ENCODE measurements at regions not wholly inside any gene's neighbourhood (a gene's known extent, or its start where the extent isn't known, plus 50 kb on each side); places are given as distances from the start of the nearest gene placed in this dataset.

DNA sequence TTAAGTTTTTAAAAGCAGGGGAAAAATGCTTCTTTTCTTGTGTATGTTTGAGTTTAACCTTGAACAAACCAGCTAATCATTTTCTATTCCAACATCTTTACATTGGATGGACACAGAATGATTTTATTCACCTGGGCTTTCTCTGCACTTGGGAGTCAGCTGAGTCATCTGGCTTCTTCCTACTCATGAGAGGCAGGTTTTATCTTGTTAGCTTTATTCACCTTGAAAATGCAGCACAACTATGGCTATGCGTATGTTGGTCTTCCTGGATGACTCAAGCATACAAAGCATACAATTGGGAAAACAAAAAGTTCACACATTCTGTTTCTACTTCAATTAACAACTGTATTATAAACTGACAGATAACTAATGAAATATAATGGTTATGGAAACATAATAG is 737.7 kb downstream of the FRK start:
- no peaks in the 10 kb centered on the region for H3K36me3 Mint-ChIP-seq (ENCODE audit: unreplicated experiment)
- H3K4me3 Mint-ChIP-seq (ENCODE audit: unreplicated experiment) = no peak overlapping the region
- H3K27me3 Mint-ChIP-seq (ENCODE audit: unreplicated experiment) = no peaks in the 10 kb centered on the region
- no peaks in the 10 kb centered on the region for H3K9me3 Mint-ChIP-seq (ENCODE audit: unreplicated experiment)
- TF ChIP-seq, protein P1, sequence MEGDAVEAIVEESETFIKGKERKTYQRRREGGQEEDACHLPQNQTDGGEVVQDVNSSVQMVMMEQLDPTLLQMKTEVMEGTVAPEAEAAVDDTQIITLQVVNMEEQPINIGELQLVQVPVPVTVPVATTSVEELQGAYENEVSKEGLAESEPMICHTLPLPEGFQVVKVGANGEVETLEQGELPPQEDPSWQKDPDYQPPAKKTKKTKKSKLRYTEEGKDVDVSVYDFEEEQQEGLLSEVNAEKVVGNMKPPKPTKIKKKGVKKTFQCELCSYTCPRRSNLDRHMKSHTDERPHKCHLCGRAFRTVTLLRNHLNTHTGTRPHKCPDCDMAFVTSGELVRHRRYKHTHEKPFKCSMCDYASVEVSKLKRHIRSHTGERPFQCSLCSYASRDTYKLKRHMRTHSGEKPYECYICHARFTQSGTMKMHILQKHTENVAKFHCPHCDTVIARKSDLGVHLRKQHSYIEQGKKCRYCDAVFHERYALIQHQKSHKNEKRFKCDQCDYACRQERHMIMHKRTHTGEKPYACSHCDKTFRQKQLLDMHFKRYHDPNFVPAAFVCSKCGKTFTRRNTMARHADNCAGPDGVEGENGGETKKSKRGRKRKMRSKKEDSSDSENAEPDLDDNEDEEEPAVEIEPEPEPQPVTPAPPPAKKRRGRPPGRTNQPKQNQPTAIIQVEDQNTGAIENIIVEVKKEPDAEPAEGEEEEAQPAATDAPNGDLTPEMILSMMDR (IDR thresholded peaks at IDR 0.05; ENCODE audit: partially characterized antibody, unreplicated experiment) = no peak
- no peak for DNase-seq
- no peak overlapping the region for H3K27ac Mint-ChIP-seq (ENCODE audit: unreplicated experiment)
- H3K4me1 Mint-ChIP-seq (ENCODE audit: low read depth, unreplicated experiment) = no peaks in the 10 kb centered on the region

- H3K4me3 Mint-ChIP-seq (ENCODE audit: unreplicated experiment) = no peak overlapping the region
- no peaks in the 10 kb centered on the region for H3K36me3 Mint-ChIP-seq (ENCODE audit: unreplicated experiment)
- no peak overlapping the region for H3K27ac Mint-ChIP-seq (ENCODE audit: unreplicated experiment)
- H3K4me1 Mint-ChIP-seq (ENCODE audit: low read depth, unreplicated experiment) = no peaks in the 10 kb centered on the region
- H3K9me3 Mint-ChIP-seq (ENCODE audit: unreplicated experiment) = no peaks in the 10 kb centered on the region
- H3K27me3 Mint-ChIP-seq (ENCODE audit: unreplicated experiment) = no peaks in the 10 kb centered on the region
- TF ChIP-seq, protein P1 (IDR thresholded peaks at IDR 0.05; ENCODE audit: partially characterized antibody, unreplicated experiment) = no peak
- DNase-seq = no peak
Measured at GRCh38 chr6:115319823-115320222, 740.9 kb downstream of the FRK start.

DNA sequence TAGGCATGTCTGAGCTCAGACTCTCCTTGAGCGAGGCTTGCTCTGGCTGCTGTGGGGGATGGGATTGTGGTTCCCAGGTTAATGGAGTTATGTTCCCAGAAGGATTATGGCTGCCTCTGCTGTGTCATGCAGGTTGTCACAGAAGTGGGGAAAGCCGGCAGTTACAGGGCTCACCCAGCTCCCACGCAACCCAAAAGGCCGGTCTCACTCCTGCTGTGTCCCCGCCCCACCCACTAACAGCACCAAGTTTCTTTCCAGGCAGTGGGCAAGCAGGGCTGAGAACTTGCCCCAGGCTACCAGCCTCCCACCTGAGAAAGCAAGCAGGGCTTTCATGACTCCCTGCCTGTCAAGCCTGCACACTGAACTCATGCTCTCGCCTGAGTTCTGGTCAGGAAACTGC is 750.5 kb downstream of the FRK start:
- TF ChIP-seq, protein P1 (IDR thresholded peaks at IDR 0.05; ENCODE audit: partially characterized antibody, unreplicated experiment) = no peak
- no peak for DNase-seq
- H3K27ac Mint-ChIP-seq (ENCODE audit: unreplicated experiment) = no peak overlapping the region
- no peak overlapping the region for H3K4me3 Mint-ChIP-seq (ENCODE audit: unreplicated experiment)
- H3K9me3 Mint-ChIP-seq (ENCODE audit: unreplicated experiment) = peaks cover 2% of the 10 kb centered on the region
- peaks cover 2% of the 10 kb centered on the region for H3K4me1 Mint-ChIP-seq (ENCODE audit: low read depth, unreplicated experiment)
- no peaks in the 10 kb centered on the region for H3K27me3 Mint-ChIP-seq (ENCODE audit: unreplicated experiment)
- peaks cover 10% of the 10 kb centered on the region for H3K36me3 Mint-ChIP-seq (ENCODE audit: unreplicated experiment)

DNA sequence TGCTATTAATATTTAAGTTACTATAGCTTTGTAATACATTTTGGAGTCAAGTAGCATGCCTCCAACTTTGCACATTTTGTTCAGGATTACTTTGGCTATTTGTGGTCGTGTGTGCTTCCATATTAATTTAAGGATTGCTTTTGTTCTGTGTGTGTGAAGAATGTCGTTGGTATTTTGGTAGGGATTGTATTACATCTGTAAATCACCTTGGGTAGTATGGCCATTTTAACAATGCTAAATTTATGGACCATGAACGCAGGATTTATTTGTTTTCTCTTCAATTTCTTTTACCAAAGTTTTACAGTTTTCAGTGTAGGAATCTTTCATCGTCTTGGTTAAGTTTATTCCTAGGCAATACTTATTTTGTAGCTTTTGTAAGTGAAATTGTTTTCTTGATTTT is 758.0 kb downstream of the FRK start:
- Mint-ChIP-seq H3K27me3 (ENCODE audit: unreplicated experiment) (peaks cover 2% of the 10 kb centered on the region), H3K9me3 (ENCODE audit: unreplicated experiment) (no peaks in the 10 kb centered on the region), H3K4me3 (ENCODE audit: unreplicated experiment) (no peak overlapping the region), H3K4me1 (ENCODE audit: low read depth, unreplicated experiment) (no peaks in the 10 kb centered on the region), H3K36me3 (ENCODE audit: unreplicated experiment) (no peaks in the 10 kb centered on the region), H3K27ac (ENCODE audit: unreplicated experiment) (no peak overlapping the region)
- TF ChIP-seq, protein P1 (IDR thresholded peaks at IDR 0.05; ENCODE audit: partially characterized antibody, unreplicated experiment) = no peak
- DNase-seq = no peak

GRCh38 chr6:115287467-115287866 is 773.2 kb downstream of the FRK start:
- H3K27me3 Mint-ChIP-seq (ENCODE audit: unreplicated experiment) = no peaks in the 10 kb centered on the region

More at GRCh38 chr6:115287467-115287866, 773.2 kb downstream of the FRK start:
- Mint-ChIP-seq H3K36me3 (ENCODE audit: unreplicated experiment) (no peaks in the 10 kb centered on the region), H3K4me1 (ENCODE audit: low read depth, unreplicated experiment) (no peaks in the 10 kb centered on the region), H3K4me3 (ENCODE audit: unreplicated experiment) (no peak overlapping the region), H3K9me3 (ENCODE audit: unreplicated experiment) (no peaks in the 10 kb centered on the region), H3K27ac (ENCODE audit: unreplicated experiment) (no peak overlapping the region)
- TF ChIP-seq, protein P1 (IDR thresholded peaks at IDR 0.05; ENCODE audit: partially characterized antibody, unreplicated experiment) = no peak
- no peak for DNase-seq
